ENCODE measurements at regions not wholly inside any gene's neighbourhood (a gene's known extent, or its start where the extent isn't known, plus 50 kb on each side); places are given as distances from the start of the nearest gene placed in this dataset.

- DNase-seq: no peak
- H3K36me3 ChIP-seq: no peaks in the 10 kb centered on the region
- H3K27me3 ChIP-seq: no peaks in the 10 kb centered on the region
- no peak for TF ChIP-seq CTCF (IDR thresholded peaks at IDR 0.05; ENCODE audit: low read depth, low read length)
- H3K9me3 ChIP-seq: peaks cover 3% of the 10 kb centered on the region; the same call in 1 of the 2 replicates
- H3K4me1 ChIP-seq: no peaks in the 10 kb centered on the region
- no peak overlapping the region for H3K4me3 ChIP-seq (ENCODE audit: low read depth, low read length)
These were observed 1028.7 kb downstream of the TYW1 start for GRCh38 chr7:68025369-68025768.

DNA sequence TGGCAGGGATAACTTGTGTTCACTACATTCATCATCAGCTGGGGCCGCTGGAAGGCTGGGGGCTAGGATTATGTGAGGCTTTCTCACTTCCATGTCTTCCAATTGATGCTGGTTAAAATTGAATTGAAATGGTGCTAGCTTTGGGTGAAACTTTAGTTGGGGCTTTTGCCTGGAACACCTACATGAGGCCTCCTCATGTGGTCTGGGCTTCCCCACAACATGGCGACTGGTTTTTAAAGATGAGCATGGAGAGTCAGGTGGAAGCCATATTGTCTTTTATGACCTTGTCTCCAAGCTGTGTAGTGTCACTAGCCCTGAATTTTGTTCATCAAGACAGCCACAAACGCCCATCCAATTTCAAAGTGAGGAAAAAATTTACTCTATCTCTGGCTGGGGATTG lies 1033.9 kb downstream of the TYW1 start:
- Histone ChIP-seq H3K4me3 (ENCODE audit: low read depth, low read length) (no peak overlapping the region), H3K36me3 (no peaks in the 10 kb centered on the region), H3K9me3 (peaks cover 3% of the 10 kb centered on the region; the same call in 1 of the 2 replicates), H3K27me3 (no peaks in the 10 kb centered on the region), H3K4me1 (no peaks in the 10 kb centered on the region)
- TF ChIP-seq CTCF (IDR thresholded peaks at IDR 0.05; ENCODE audit: low read depth, low read length): no peak
- DNase-seq: no peak

- H3K9me3 ChIP-seq: peaks cover 3% of the 10 kb centered on the region; the same call in 1 of the 2 replicates
- no peaks in the 10 kb centered on the region for H3K36me3 ChIP-seq
- DNase-seq: no peak
- H3K4me3 ChIP-seq (ENCODE audit: low read depth, low read length): no peak overlapping the region
- H3K27me3 ChIP-seq: no peaks in the 10 kb centered on the region
- no peak for TF ChIP-seq CTCF (IDR thresholded peaks at IDR 0.05; ENCODE audit: low read depth, low read length)
- H3K4me1 ChIP-seq: no peaks in the 10 kb centered on the region
These were observed 1034.7 kb downstream of the TYW1 start for GRCh38 chr7:68031180-68031943.

DNA sequence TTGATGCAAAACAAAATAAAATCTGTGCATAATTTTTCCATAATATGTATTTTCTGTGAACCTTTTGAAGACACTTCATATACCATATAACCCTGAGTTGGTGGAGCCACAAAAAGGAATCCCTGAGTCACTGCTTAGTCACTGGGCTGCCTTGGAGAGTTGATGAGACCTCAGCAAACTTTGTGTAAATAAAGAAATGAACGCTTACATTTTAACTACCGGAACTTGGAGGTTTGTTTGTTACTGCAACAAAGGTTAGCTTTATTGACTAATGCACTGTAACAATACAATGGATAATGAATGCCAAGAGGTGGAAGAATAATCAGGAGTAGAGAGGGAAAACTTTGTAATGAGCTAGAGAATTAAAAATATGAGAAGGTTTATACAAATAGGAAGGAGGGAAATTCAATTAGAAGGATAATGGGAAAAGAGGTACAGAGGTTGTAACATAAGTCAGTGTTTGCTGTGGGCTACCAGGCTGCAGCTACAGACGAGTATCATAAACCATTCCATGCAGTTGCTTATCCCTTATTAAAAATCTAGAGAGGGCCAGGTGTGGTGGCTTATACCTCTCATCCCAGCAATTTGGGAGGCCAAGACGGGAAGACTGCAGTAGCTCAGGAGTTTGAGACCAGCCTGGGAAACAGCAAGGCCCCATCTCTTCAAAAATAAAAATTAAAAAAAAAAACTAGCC lies 1042.1 kb downstream of the TYW1 start:
- no peaks in the 10 kb centered on the region for H3K4me1 ChIP-seq
- no peaks in the 10 kb centered on the region for H3K36me3 ChIP-seq
- no peak for DNase-seq
- no peak overlapping the region for H3K4me3 ChIP-seq (ENCODE audit: low read depth, low read length)
- TF ChIP-seq CTCF (IDR thresholded peaks at IDR 0.05; ENCODE audit: low read depth, low read length): no peak
- H3K27me3 ChIP-seq: no peaks in the 10 kb centered on the region
- no peaks in the 10 kb centered on the region for H3K9me3 ChIP-seq

GRCh38 chr7:68041554-68041953 lies 1044.9 kb downstream of the TYW1 start:
- TF ChIP-seq CTCF (IDR thresholded peaks at IDR 0.05; ENCODE audit: low read depth, low read length): no peak
- Histone ChIP-seq H3K9me3 (no peaks in the 10 kb centered on the region), H3K4me1 (no peaks in the 10 kb centered on the region), H3K4me3 (ENCODE audit: low read depth, low read length) (no peak overlapping the region), H3K36me3 (no peaks in the 10 kb centered on the region), H3K27me3 (no peaks in the 10 kb centered on the region)
- DNase-seq: no peak

GRCh38 chr7:68043546-68043945 lies 1046.9 kb downstream of the TYW1 start:
- no peaks in the 10 kb centered on the region for H3K4me1 ChIP-seq
- no peak overlapping the region for H3K4me3 ChIP-seq (ENCODE audit: low read depth, low read length)
- no peaks in the 10 kb centered on the region for H3K9me3 ChIP-seq
- no peak for TF ChIP-seq CTCF (IDR thresholded peaks at IDR 0.05; ENCODE audit: low read depth, low read length)
- no peak for DNase-seq
- H3K36me3 ChIP-seq: no peaks in the 10 kb centered on the region
- H3K27me3 ChIP-seq: no peaks in the 10 kb centered on the region
